GM12878 (cell line): ENCODE measurements at regions not wholly inside any gene's neighbourhood (a gene's known extent, or its start where the extent isn't known, plus 50 kb on each side); places are given as distances from the start of the nearest gene placed in this dataset.

Experiments
- ATAC-seq: fragments of 200-7000 bp; cut with Tn5 transposase; 3 replicates; pipeline ENCODE4 v1.9.1; 2020; ENCODE audit warnings: mild to moderate bottlenecking, moderate library complexity
- BruUV-seq: library from RNA; stranded (reverse); fragments of 400-500 nt; replicated peaks from 2 replicates; lab custom pipeline; 2021; lab: Mats Ljungman, UMichigan
- CTCF ChIA-PET: fragments of 300-600 bp; sonication (Branson Sonifier 250); formaldehyde crosslinking; extraction: SDS; loops from one replicate; lab custom pipeline; 2021; ENCODE audit warnings: inconsistent platforms; lab: Yijun Ruan, JAX
- POLR2A ChIA-PET: fragments of 350-600 bp; formaldehyde crosslinking; extraction: SDS; loops from one replicate; lab custom pipeline; 2021; ENCODE audit warnings: inconsistent platforms; lab: Charles Lee
- RAD21 ChIA-PET: fragments of 300-600 bp; sonication (Branson Sonifier 250); formaldehyde crosslinking; loops from one replicate; lab custom pipeline; 2023; ENCODE audit warnings: antibody characterized with exemption; ENCODE audit not compliant: unreplicated experiment; lab: Charles Lee
- SMC1A ChIA-PET: fragments of 300-600 bp; sonication (Branson Sonifier 250); formaldehyde crosslinking; loops from one replicate; lab custom pipeline; 2023; ENCODE audit not compliant: unreplicated experiment, uncharacterized antibody; lab: Charles Lee
- DNase-seq: peaks from one replicate; pipeline ENCODE4 v3.0.0-alpha.2; 2011; ENCODE audit warnings: low read depth, low spot score
- FAIRE-seq: peaks from 3 replicates; lab custom pipeline; 2011; peaks lifted over from hg19 to GRCh38; lab: Jason Lieb, UNC
- H2AFZ ChIP-seq: 2 replicates; pipeline ENCODE4 v1.6.0; 2011; ENCODE audit warnings: low read depth, low read length, control low read depth; ENCODE audit not compliant: control insufficient read depth
- H3K27ac ChIP-seq: 2 replicates; pipeline ENCODE4 v1.5.1; 2011; ENCODE audit warnings: control low read depth; ENCODE audit not compliant: control insufficient read depth, insufficient read depth
- H3K27me3 ChIP-seq, 2 experiments: replicated peaks in 1 of 2; 2 replicates each; pipeline versions ENCODE4 v1.6.0 to v1.6.1; 2011; ENCODE audit warnings: low read length in 1 of 2; ENCODE audit not compliant: control insufficient read depth in 2 of 2, insufficient read depth in 2 of 2
- H3K36me3 ChIP-seq, 2 experiments: 2 replicates each; pipeline ENCODE4 v1.5.1; 2011; ENCODE audit warnings: low read length in 1 of 2; ENCODE audit not compliant: control insufficient read depth in 2 of 2, insufficient read depth in 2 of 2
- H3K4me1 ChIP-seq: 2 replicates; pipeline ENCODE4 v1.6.1; 2011; ENCODE audit warnings: mild to moderate bottlenecking, low read length, moderate library complexity, mixed read lengths; ENCODE audit not compliant: control insufficient read depth, insufficient read depth
- H3K4me2 ChIP-seq: 2 replicates; pipeline ENCODE4 v1.6.0; 2011; ENCODE audit warnings: control low read depth; ENCODE audit not compliant: control insufficient read depth, insufficient read depth
- H3K4me3 ChIP-seq: fragments of 200-600 bp; sonication (generic); 2 replicates; pipeline ENCODE4 v1.5.1; 2016
- H3K79me2 ChIP-seq: 2 replicates; pipeline ENCODE4 v1.6.0; 2011; ENCODE audit warnings: low read length; ENCODE audit not compliant: control insufficient read depth, insufficient read depth
- H3K9ac ChIP-seq: 2 replicates; pipeline ENCODE4 v1.8.0; 2011; ENCODE audit warnings: low read length, control low read depth, mixed read lengths; ENCODE audit not compliant: control insufficient read depth, insufficient read depth
- H3K9me3 ChIP-seq: replicated peaks from 3 replicates; pipeline ENCODE4 v1.5.1; 2011; ENCODE audit warnings: mild to moderate bottlenecking, low read length; ENCODE audit not compliant: control insufficient read depth, insufficient read depth
- H4K20me1 ChIP-seq: 2 replicates; pipeline ENCODE4 v1.6.0; 2011; ENCODE audit not compliant: control insufficient read depth, insufficient read depth
- CHD4 ChIP-seq: fragments of 200-600 bp; sonication (generic); IDR thresholded peaks from 2 replicates; pipeline ENCODE4 v1.6.1; 2016; ENCODE audit warnings: mild to moderate bottlenecking
- E4F1 ChIP-seq: fragments of 450-650 bp; IDR thresholded peaks from 2 replicates; pipeline ENCODE4 v1.6.1; 2018; ENCODE audit warnings: borderline replicate concordance, mild to moderate bottlenecking; ENCODE audit not compliant: partially characterized antibody
- EED ChIP-seq: sonication (generic); IDR thresholded peaks from 2 replicates; pipeline ENCODE4 v1.6.1; 2016; ENCODE audit warnings: antibody characterized with exemption, low read depth
- EGR1 ChIP-seq, 2 experiments: IDR thresholded peaks; 1 replicate in 1 of 2; 2 replicates in 1 of 2; pipeline ENCODE4 v1.6.1; 2011 to 2012; ENCODE audit warnings: low read depth in 2 of 2, low read length in 2 of 2, borderline replicate concordance in 1 of 2, mild to moderate bottlenecking in 1 of 2, moderate library complexity in 1 of 2
- EP300 ChIP-seq, 2 experiments: fragments of 150-350 bp in 1 of 2; IDR thresholded peaks; 2 replicates each; pipeline ENCODE4 v1.6.1; 2011 to 2012; ENCODE audit warnings: low read depth in 2 of 2, low read length in 2 of 2, borderline replicate concordance in 1 of 2, improper control_type of control experiment in 1 of 2, inconsistent platforms in 1 of 2; ENCODE audit not compliant: control insufficient read depth in 1 of 2
- FOXK2 ChIP-seq: fragments of 450-650 bp; IDR thresholded peaks from 2 replicates; pipeline ENCODE4 v1.6.1; 2017; ENCODE audit warnings: mild to moderate bottlenecking, moderate library complexity
- IRF4 ChIP-seq: IDR thresholded peaks from 2 replicates; pipeline ENCODE4 v1.6.1; 2011; ENCODE audit warnings: low read depth, low read length
- JUND ChIP-seq: IDR thresholded peaks from 2 replicates; pipeline ENCODE4 v1.6.1; 2012; ENCODE audit warnings: low read depth, mild to moderate bottlenecking, low read length, improper control_type of control experiment, moderate library complexity
- MXI1 ChIP-seq: fragments of 150-350 bp; IDR thresholded peaks from 2 replicates; pipeline ENCODE4 v1.6.1; 2011; ENCODE audit warnings: low read depth, mild to moderate bottlenecking, inconsistent platforms, low read length, improper control_type of control experiment
- RELA ChIP-seq: fragments of 450-650 bp; IDR thresholded peaks from 2 replicates; pipeline ENCODE4 v1.8.0; 2014; ENCODE audit warnings: borderline replicate concordance; ENCODE audit not compliant: partially characterized antibody
- SMAD1 ChIP-seq: fragments of 450-650 bp; IDR thresholded peaks from 2 replicates; pipeline ENCODE4 v1.6.1; 2018; ENCODE audit warnings: mild to moderate bottlenecking, low read depth; ENCODE audit not compliant: partially characterized antibody
- TARDBP ChIP-seq: IDR thresholded peaks from 2 replicates; pipeline ENCODE4 v1.6.1; 2016; ENCODE audit warnings: borderline replicate concordance
- WRNIP1 ChIP-seq: IDR thresholded peaks from 2 replicates; pipeline ENCODE4 v1.6.1; 2011; ENCODE audit warnings: low read depth, low read length, improper control_type of control experiment, borderline replicate concordance
- WGBS: methylation state at CpG from one replicate; pipeline ENCODE4 v1.1.6; 2016; ENCODE audit warnings: low lambda C conversion rate; ENCODE audit not compliant: insufficient replicate concordance, insufficient coverage; ENCODE audit errors: missing lambda C conversion rate; 5-methylcytosine and 5-hydroxymethylcytosine counted together
- in situ Hi-C: fragments of 300-500 bp; cut with MboI; formaldehyde crosslinking; loops from 9 replicates; pipeline ENCODE4 v1.14.3; 2018; ENCODE audit warnings: mixed read lengths
- intact Hi-C: fragments of 100-400 bp; cut with micrococcal nuclease; formaldehyde crosslinking; loops from one replicate; pipeline ENCODE4 v1.14.2; 2022; ENCODE audit not compliant: unreplicated experiment
- TF ChIP-seq, protein P1 (sequence below): fragments of 450-650 bp; conservative IDR thresholded peaks from 2 replicates; pipeline ENCODE4 v1.6.1; 2017; ENCODE audit warnings: mild to moderate bottlenecking, moderate library complexity
- TF ChIP-seq, protein P2 (sequence below): IDR thresholded peaks from 2 replicates; pipeline ENCODE4 v1.6.1; 2011; ENCODE audit warnings: borderline replicate concordance, low read depth, mild to moderate bottlenecking, moderate library complexity, mixed read lengths, low read length; ENCODE audit not compliant: insufficient read depth; ENCODE audit errors: extremely low read length

GRCh38 chr16:17832738-17833137 lies 362.0 kb upstream of the XYLT1 start:
- in situ Hi-C loops (no loop called here), intact Hi-C loops (no loop called here)
- Histone ChIP-seq H3K36me3 (no peaks in the 10 kb centered on the region), H3K9ac (no peak overlapping the region), H3K4me3 (no peak overlapping the region), H3K27ac (no peak overlapping the region)
- ATAC-seq (no peak), FAIRE-seq (no peak)
- CTCF ChIA-PET = interaction anchor here (1.0 kb wide), 1 partner anchor 28 kb away, joined by 3 read pairs; no protein-coding TSS in a partner anchor
- no peak for TF ChIP-seq MXI1
- TF ChIP-seq SMAD1 = no peak
- TF ChIP-seq EED = no peak
- TF ChIP-seq, protein P1, sequence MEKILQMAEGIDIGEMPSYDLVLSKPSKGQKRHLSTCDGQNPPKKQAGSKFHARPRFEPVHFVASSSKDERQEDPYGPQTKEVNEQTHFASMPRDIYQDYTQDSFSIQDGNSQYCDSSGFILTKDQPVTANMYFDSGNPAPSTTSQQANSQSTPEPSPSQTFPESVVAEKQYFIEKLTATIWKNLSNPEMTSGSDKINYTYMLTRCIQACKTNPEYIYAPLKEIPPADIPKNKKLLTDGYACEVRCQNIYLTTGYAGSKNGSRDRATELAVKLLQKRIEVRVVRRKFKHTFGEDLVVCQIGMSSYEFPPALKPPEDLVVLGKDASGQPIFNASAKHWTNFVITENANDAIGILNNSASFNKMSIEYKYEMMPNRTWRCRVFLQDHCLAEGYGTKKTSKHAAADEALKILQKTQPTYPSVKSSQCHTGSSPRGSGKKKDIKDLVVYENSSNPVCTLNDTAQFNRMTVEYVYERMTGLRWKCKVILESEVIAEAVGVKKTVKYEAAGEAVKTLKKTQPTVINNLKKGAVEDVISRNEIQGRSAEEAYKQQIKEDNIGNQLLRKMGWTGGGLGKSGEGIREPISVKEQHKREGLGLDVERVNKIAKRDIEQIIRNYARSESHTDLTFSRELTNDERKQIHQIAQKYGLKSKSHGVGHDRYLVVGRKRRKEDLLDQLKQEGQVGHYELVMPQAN = no peak
- TF ChIP-seq CHD4 = no peak
- TF ChIP-seq EP300 (IDR thresholded peaks at IDR 0.05; ENCODE audit: borderline replicate concordance in 1 of 2, control insufficient read depth in 1 of 2, low read depth in 2 of 2, low read length in 2 of 2) = no peak
- TF ChIP-seq RELA = no peak
- TF ChIP-seq FOXK2 = no peak
- TF ChIP-seq, protein P2, sequence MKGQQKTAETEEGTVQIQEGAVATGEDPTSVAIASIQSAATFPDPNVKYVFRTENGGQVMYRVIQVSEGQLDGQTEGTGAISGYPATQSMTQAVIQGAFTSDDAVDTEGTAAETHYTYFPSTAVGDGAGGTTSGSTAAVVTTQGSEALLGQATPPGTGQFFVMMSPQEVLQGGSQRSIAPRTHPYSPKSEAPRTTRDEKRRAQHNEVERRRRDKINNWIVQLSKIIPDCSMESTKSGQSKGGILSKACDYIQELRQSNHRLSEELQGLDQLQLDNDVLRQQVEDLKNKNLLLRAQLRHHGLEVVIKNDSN = no peak
- no peak for TF ChIP-seq E4F1
- TF ChIP-seq TARDBP = no peak
- TF ChIP-seq JUND = no peak
- no peak for TF ChIP-seq EGR1 (IDR thresholded peaks at IDR 0.05; ENCODE audit: borderline replicate concordance in 1 of 2, low read depth in 2 of 2, low read length in 2 of 2)
- TF ChIP-seq WRNIP1 = no peak
- TF ChIP-seq IRF4 = no peak
- TF ChIP-seq, all 136 proteins: peak for 0
- Histone ChIP-seq H3K4me2 (no peak overlapping the region), H3K4me1 (no peaks in the 10 kb centered on the region), H3K27me3 (no peaks in the 10 kb centered on the region), H3K79me2 (no peaks in the 10 kb centered on the region), H4K20me1 (no peaks in the 10 kb centered on the region), H2AFZ (no peak overlapping the region), H3K9me3 (no peaks in the 10 kb centered on the region)
- ChIA-PET RAD21 (no interaction called here), SMC1A (interaction anchor here (0.6 kb wide), 1 partner anchor 656 kb away, joined by 3 read pairs; no protein-coding TSS in a partner anchor), POLR2A (no interaction called here)
- no TSS peak for BruUV-seq
- 58% methylated on average over 2 of the region's 2 CpGs for WGBS
- no peak for DNase-seq
